ENCODE measurements at regions not wholly inside any gene's neighbourhood (a gene's known extent, or its start where the extent isn't known, plus 50 kb on each side); places are given as distances from the start of the nearest gene placed in this dataset.
"Not testable (repeated sequence)": the region's sequence is repeated elsewhere in the genome, so short reads cannot be mapped to it uniquely, and the experiment has no call there.

- DNase-seq: no peak
These were observed 87.2 kb upstream of the NAV2 start for GRCh38 chr11:19625438-19625837.

- no peak for DNase-seq
These were observed 94.7 kb upstream of the NAV2 start for GRCh38 chr11:19617696-19618523.

GRCh38 chr11:19615341-19616183 is 97.1 kb upstream of the NAV2 start:
- no peak for DNase-seq

GRCh38 chr11:19614370-19614940 is 98.2 kb upstream of the NAV2 start:
- DNase-seq: no peak

GRCh38 chr11:19612025-19612424 is 100.6 kb upstream of the NAV2 start:
- not testable (repeated sequence) for DNase-seq

- DNase-seq: no peak
These were observed 104.8 kb upstream of the NAV2 start for GRCh38 chr11:19607656-19608360.

- DNase-seq: no peak
These were observed 105.6 kb upstream of the NAV2 start for GRCh38 chr11:19606856-19607655.

- DNase-seq: peak; percentile 41 to 81
These were observed 106.9 kb upstream of the NAV2 start for GRCh38 chr11:19605520-19606371.

GRCh38 chr11:19604679-19605375 is 107.8 kb upstream of the NAV2 start:
- no peak for DNase-seq

- DNase-seq: no peak
These were observed 108.9 kb upstream of the NAV2 start for GRCh38 chr11:19603771-19604170.

GRCh38 chr11:19602891-19603290 is 109.7 kb upstream of the NAV2 start:
- no peak for DNase-seq

GRCh38 chr11:19602406-19602805 is 110.2 kb upstream of the NAV2 start:
- DNase-seq: no peak

- no peak for DNase-seq
These were observed 111.4 kb upstream of the NAV2 start for GRCh38 chr11:19601235-19601634.

GRCh38 chr11:19599681-19600080 is 113.0 kb upstream of the NAV2 start:
- DNase-seq: no peak

GRCh38 chr11:19598876-19599486 is 113.7 kb upstream of the NAV2 start:
- no peak for DNase-seq

GRCh38 chr11:19598456-19598855 is 114.2 kb upstream of the NAV2 start:
- DNase-seq: no peak

GRCh38 chr11:19597876-19598275 is 114.8 kb upstream of the NAV2 start:
- DNase-seq: no peak

GRCh38 chr11:19597206-19597605 is 115.4 kb upstream of the NAV2 start:
- no peak for DNase-seq

GRCh38 chr11:19595840-19596751 is 116.5 kb upstream of the NAV2 start:
- DNase-seq: no peak

Measured in NCI-H446 (cell line).